GM12892 (cell line): ENCODE measurements at regions not wholly inside any gene's neighbourhood (a gene's known extent, or its start where the extent isn't known, plus 50 kb on each side); places are given as distances from the start of the nearest gene placed in this dataset.

ENCODE experiments used
- POLR2A ChIP-seq: IDR thresholded peaks from 2 replicates; pipeline ENCODE4 v1.6.1; 2011; ENCODE audit warnings: low read depth, low read length, control low read depth
- POLR2AphosphoS5 ChIP-seq: IDR thresholded peaks from 2 replicates; pipeline ENCODE4 v1.6.1; 2011; ENCODE audit warnings: low read depth, low read length, control low read depth
- TAF1 ChIP-seq: IDR thresholded peaks from 2 replicates; pipeline ENCODE4 v1.6.1; 2011; ENCODE audit warnings: low read depth, mild to moderate bottlenecking, control low read depth, low read length, borderline replicate concordance

- TF ChIP-seq POLR2AphosphoS5 (no peak), POLR2A (no peak), TAF1 (no peak)
Measured at GRCh38 chr12:94832105-94832504, 171.4 kb downstream of the NDUFA12 start.
